22Rv1 (cell line): ENCODE measurements at regions not wholly inside any gene's neighbourhood (a gene's known extent, or its start where the extent isn't known, plus 50 kb on each side); places are given as distances from the start of the nearest gene placed in this dataset.

Experiments used
- ZFX ChIP-seq: fragments of 450-650 bp; IDR thresholded peaks from 2 replicates; pipeline ENCODE4 v1.6.1; 2017; ENCODE audit warnings: antibody characterized with exemption, borderline replicate concordance
- TF ChIP-seq, protein P1 (sequence below): fragments of 450-650 bp; IDR thresholded peaks from 2 replicates; pipeline ENCODE4 v1.5.1; 2017; ENCODE audit warnings: mild to moderate bottlenecking

DNA sequence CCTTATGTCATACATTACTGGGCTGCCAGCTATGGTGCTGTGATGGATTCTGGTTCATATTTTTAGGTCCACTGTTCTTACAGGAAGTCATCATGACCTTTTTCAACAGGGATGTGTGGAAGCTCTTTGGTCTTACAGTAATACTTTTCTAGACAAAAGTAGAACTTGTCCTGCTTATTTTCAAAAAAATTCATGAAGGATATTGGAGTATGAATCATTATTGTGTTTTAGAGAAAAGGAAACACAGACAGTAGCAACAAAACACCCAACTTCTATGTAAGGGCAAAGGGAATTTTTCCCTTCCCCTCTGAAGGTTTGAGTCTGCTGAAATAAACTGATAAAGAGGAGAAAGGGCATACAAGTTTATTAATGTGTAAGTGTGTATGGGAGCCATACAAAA lies 54.7 kb upstream of the FAM9C start:
- TF ChIP-seq, protein P1, sequence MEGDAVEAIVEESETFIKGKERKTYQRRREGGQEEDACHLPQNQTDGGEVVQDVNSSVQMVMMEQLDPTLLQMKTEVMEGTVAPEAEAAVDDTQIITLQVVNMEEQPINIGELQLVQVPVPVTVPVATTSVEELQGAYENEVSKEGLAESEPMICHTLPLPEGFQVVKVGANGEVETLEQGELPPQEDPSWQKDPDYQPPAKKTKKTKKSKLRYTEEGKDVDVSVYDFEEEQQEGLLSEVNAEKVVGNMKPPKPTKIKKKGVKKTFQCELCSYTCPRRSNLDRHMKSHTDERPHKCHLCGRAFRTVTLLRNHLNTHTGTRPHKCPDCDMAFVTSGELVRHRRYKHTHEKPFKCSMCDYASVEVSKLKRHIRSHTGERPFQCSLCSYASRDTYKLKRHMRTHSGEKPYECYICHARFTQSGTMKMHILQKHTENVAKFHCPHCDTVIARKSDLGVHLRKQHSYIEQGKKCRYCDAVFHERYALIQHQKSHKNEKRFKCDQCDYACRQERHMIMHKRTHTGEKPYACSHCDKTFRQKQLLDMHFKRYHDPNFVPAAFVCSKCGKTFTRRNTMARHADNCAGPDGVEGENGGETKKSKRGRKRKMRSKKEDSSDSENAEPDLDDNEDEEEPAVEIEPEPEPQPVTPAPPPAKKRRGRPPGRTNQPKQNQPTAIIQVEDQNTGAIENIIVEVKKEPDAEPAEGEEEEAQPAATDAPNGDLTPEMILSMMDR, result no peak
- no peak for TF ChIP-seq ZFX
